GM23338 (cell line): ENCODE measurements at regions not wholly inside any gene's neighbourhood (a gene's known extent, or its start where the extent isn't known, plus 50 kb on each side); places are given as distances from the start of the nearest gene placed in this dataset.

Experiments used
- ATAC-seq: fragments of 200-7000 bp; cut with Tn5 transposase; 3 replicates; pipeline ENCODE4 v1.9.1; 2020
- DNase-seq: peaks from one replicate; pipeline ENCODE4 v3.0.0-alpha.2; 2015; ENCODE audit warnings: low spot score
- H2AFZ ChIP-seq: fragments of 200-600 bp; sonication (generic); 2 replicates; pipeline ENCODE4 v1.8.0; 2016; ENCODE audit warnings: antibody characterized with exemption, mild to moderate bottlenecking, moderate library complexity
- H3F3A ChIP-seq: fragments of 200-600 bp; sonication (generic); replicated peaks from 2 replicates; pipeline ENCODE4 v1.8.0; 2017; ENCODE audit warnings: antibody characterized with exemption, mixed run types, low read depth
- H3K27ac ChIP-seq: fragments of 200-600 bp; sonication (generic); 2 replicates; pipeline ENCODE4 v1.6.1; 2016; ENCODE audit warnings: low read depth
- H3K27me3 ChIP-seq: fragments of 200-600 bp; sonication (generic); 2 replicates; pipeline ENCODE4 v1.8.0; 2016; ENCODE audit warnings: mild to moderate bottlenecking, mixed run types, moderate library complexity; ENCODE audit not compliant: insufficient read depth
- H3K36me3 ChIP-seq: fragments of 200-600 bp; sonication (generic); 2 replicates; pipeline ENCODE4 v1.8.0; 2016; ENCODE audit warnings: mild to moderate bottlenecking; ENCODE audit not compliant: insufficient read depth
- H3K4me1 ChIP-seq: fragments of 200-600 bp; sonication (generic); 2 replicates; pipeline ENCODE4 v1.8.0; 2016; ENCODE audit warnings: mild to moderate bottlenecking, moderate library complexity; ENCODE audit not compliant: insufficient read depth
- H3K4me2 ChIP-seq: fragments of 200-600 bp; sonication (generic); 2 replicates; pipeline ENCODE4 v1.7.1; 2017; ENCODE audit warnings: mixed run types
- H3K4me3 ChIP-seq: fragments of 200-600 bp; sonication (generic); 2 replicates; pipeline ENCODE4 v1.6.1; 2016; ENCODE audit warnings: mixed run types
- H3K79me2 ChIP-seq: fragments of 200-600 bp; sonication (generic); replicated peaks from 2 replicates; pipeline ENCODE4 v1.8.0; 2017; ENCODE audit warnings: mild to moderate bottlenecking; ENCODE audit not compliant: insufficient read depth
- H3K9me2 ChIP-seq: fragments of 200-600 bp; sonication (generic); 2 replicates; pipeline ENCODE4 v1.8.0; 2017; ENCODE audit not compliant: insufficient read depth
- H4K20me1 ChIP-seq: fragments of 200-600 bp; sonication (generic); replicated peaks from 2 replicates; pipeline ENCODE4 v1.8.0; 2017; ENCODE audit warnings: mild to moderate bottlenecking; ENCODE audit not compliant: insufficient read depth
- H3K27ac Mint-ChIP-seq: 2 replicates; pipeline ENCODE4 v1.8.0; 2020; ENCODE audit warnings: inconsistent platforms, mild to moderate bottlenecking, moderate library complexity, mixed read lengths
- H3K27me3 Mint-ChIP-seq: 3 replicates; pipeline ENCODE4 v1.8.0; 2022; ENCODE audit warnings: low read depth, mild to moderate bottlenecking, moderate library complexity, mixed read lengths, inconsistent platforms; ENCODE audit not compliant: insufficient read depth, poor library complexity
- H3K36me3 Mint-ChIP-seq: 3 replicates; pipeline ENCODE4 v1.8.0; 2021; ENCODE audit warnings: low read depth, mild to moderate bottlenecking, inconsistent platforms, moderate library complexity, mixed read lengths
- H3K4me1 Mint-ChIP-seq: 3 replicates; pipeline ENCODE4 v1.8.0; 2020; ENCODE audit warnings: mild to moderate bottlenecking, inconsistent platforms, mixed read lengths
- H3K4me3 Mint-ChIP-seq: 3 replicates; pipeline ENCODE4 v1.8.0; 2021; ENCODE audit warnings: moderate library complexity, mild to moderate bottlenecking, inconsistent platforms, mixed read lengths
- H3K9me3 Mint-ChIP-seq: 3 replicates; pipeline ENCODE4 v1.8.0; 2020; ENCODE audit warnings: moderate library complexity, mild to moderate bottlenecking, inconsistent platforms, mixed read lengths
- EZH2 ChIP-seq: fragments of 200-600 bp; sonication (generic); IDR thresholded peaks from one replicate; pipeline ENCODE4 v1.8.0; 2017; ENCODE audit warnings: antibody characterized with exemption, mild to moderate bottlenecking, low read depth; ENCODE audit not compliant: unreplicated experiment
- EZH2phosphoT487 ChIP-seq: fragments of 200-600 bp; sonication (generic); IDR thresholded peaks from one replicate; pipeline ENCODE4 v1.8.1; 2018; ENCODE audit warnings: antibody characterized with exemption; ENCODE audit not compliant: unreplicated experiment
- POLR2AphosphoS5 ChIP-seq: IDR thresholded peaks from 2 replicates; pipeline ENCODE4 v1.6.1; 2016; ENCODE audit warnings: antibody characterized with exemption, low read depth
- ZNF114 ChIP-seq: fragments of 250-450 bp; sonication (Bioruptor Pico); IDR thresholded peaks from 2 replicates; pipeline ENCODE4 v1.5.0; 2020; ENCODE audit warnings: mild to moderate bottlenecking, moderate library complexity
- ZNF331 ChIP-seq: fragments of 250-450 bp; sonication (Bioruptor Pico); IDR thresholded peaks from 2 replicates; pipeline ENCODE4 v1.5.0; 2020; ENCODE audit warnings: low read depth, mild to moderate bottlenecking, moderate library complexity
- TF ChIP-seq, protein P1 (sequence below): fragments of 250-450 bp; sonication (Bioruptor Pico); IDR thresholded peaks from 2 replicates; pipeline ENCODE4 v1.5.0; 2020; ENCODE audit warnings: mild to moderate bottlenecking, moderate library complexity
- TF ChIP-seq, protein P2 (sequence below), 2 experiments: fragments of 200-600 bp in 1 of 2; sonication (generic) in 1 of 2; conservative IDR thresholded peaks; 2 replicates each; pipeline versions ENCODE4 v1.5.1 to v1.6.1; 2016 to 2017; ENCODE audit warnings: antibody characterized with exemption in 2 of 2, low read depth in 2 of 2, mild to moderate bottlenecking in 2 of 2, moderate library complexity in 1 of 2
- TF ChIP-seq, protein P3 (sequence below): IDR thresholded peaks from one replicate; pipeline ENCODE4 v1.6.1; 2018; ENCODE audit warnings: antibody characterized with exemption; ENCODE audit not compliant: unreplicated experiment
- TF ChIP-seq, protein P4 (sequence below): IDR thresholded peaks from 2 replicates; pipeline ENCODE4 v1.6.1; 2016; ENCODE audit warnings: antibody characterized with exemption

DNA sequence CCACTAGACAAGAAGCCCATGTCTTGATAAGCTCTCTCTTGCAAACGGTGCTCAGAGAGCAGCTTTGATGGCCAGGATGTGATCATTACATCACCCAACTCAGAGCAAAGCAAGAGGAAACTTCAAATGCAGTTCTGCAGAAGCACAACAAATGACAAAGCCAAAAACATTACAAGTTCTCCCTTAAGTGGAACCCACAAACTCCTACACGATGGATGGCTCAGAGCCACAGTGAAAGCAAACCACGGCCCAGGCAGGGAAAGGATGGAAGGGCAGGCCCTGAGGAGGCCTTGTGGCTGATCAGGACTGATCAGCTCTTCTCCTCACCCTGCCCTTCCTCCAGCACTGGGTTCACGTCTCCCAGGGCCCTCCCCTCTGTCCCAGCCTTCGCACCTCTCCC lies 326.4 kb downstream of the EIPR1 start (continued):
- TF ChIP-seq, protein P1, sequence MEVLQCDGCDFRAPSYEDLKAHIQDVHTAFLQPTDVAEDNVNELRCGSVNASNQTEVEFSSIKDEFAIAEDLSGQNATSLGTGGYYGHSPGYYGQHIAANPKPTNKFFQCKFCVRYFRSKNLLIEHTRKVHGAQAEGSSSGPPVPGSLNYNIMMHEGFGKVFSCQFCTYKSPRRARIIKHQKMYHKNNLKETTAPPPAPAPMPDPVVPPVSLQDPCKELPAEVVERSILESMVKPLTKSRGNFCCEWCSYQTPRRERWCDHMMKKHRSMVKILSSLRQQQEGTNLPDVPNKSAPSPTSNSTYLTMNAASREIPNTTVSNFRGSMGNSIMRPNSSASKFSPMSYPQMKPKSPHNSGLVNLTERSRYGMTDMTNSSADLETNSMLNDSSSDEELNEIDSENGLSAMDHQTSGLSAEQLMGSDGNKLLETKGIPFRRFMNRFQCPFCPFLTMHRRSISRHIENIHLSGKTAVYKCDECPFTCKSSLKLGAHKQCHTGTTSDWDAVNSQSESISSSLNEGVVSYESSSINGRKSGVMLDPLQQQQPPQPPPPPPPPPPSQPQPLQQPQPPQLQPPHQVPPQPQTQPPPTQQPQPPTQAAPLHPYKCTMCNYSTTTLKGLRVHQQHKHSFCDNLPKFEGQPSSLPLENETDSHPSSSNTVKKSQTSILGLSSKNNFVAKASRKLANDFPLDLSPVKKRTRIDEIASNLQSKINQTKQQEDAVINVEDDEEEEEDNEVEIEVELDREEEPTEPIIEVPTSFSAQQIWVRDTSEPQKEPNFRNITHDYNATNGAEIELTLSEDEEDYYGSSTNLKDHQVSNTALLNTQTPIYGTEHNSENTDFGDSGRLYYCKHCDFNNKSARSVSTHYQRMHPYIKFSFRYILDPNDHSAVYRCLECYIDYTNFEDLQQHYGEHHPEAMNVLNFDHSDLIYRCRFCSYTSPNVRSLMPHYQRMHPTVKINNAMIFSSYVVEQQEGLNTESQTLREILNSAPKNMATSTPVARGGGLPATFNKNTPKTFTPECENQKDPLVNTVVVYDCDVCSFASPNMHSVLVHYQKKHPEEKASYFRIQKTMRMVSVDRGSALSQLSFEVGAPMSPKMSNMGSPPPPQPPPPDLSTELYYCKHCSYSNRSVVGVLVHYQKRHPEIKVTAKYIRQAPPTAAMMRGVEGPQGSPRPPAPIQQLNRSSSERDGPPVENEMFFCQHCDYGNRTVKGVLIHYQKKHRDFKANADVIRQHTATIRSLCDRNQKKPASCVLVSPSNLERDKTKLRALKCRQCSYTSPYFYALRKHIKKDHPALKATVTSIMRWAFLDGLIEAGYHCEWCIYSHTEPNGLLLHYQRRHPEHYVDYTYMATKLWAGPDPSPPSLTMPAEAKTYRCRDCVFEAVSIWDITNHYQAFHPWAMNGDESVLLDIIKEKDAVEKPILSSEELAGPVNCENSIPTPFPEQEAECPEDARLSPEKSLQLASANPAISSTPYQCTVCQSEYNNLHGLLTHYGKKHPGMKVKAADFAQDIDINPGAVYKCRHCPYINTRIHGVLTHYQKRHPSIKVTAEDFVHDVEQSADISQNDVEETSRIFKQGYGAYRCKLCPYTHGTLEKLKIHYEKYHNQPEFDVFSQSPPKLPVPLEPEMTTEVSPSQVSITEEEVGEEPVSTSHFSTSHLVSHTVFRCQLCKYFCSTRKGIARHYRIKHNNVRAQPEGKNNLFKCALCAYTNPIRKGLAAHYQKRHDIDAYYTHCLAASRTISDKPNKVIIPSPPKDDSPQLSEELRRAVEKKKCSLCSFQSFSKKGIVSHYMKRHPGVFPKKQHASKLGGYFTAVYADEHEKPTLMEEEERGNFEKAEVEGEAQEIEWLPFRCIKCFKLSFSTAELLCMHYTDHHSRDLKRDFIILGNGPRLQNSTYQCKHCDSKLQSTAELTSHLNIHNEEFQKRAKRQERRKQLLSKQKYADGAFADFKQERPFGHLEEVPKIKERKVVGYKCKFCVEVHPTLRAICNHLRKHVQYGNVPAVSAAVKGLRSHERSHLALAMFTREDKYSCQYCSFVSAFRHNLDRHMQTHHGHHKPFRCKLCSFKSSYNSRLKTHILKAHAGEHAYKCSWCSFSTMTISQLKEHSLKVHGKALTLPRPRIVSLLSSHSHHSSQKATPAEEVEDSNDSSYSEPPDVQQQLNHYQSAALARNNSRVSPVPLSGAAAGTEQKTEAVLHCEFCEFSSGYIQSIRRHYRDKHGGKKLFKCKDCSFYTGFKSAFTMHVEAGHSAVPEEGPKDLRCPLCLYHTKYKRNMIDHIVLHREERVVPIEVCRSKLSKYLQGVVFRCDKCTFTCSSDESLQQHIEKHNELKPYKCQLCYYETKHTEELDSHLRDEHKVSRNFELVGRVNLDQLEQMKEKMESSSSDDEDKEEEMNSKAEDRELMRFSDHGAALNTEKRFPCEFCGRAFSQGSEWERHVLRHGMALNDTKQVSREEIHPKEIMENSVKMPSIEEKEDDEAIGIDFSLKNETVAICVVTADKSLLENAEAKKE (CRISPR knock-in tag), result no peak
- TF ChIP-seq ZNF331 (CRISPR knock-in tag), result no peak

DNA sequence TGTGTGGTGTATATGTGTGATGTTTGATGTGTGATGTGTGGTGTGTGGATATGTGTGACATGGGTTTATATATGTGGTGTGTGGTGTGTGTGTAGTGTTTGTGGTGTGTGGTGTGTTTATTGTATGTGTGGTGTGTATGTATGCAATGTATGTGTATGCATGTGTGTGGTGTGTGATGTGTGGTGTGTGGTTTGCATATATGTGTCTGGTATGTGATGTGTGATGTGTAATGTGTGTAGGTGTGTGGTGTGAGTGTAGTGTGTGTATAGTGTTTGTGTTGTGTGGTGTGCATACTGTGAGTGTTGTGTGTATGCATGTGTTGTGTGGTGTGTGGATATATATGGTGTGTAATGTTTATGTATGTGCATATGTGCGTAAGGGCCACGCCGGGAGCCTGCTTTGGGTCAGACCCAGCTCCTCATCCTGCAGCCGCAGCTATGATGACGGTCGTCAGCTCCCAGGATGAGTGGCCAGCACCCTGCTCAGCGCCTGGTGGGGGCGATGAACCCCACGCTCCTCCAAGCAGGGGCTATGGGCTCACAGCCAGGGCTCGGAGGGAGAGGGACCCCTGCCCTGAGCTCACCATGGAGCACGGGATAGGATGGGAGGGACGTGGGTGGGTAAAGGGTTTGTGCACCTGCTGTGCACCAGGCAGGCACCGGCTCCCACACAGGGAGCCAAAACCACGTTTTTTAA lies 331.3 kb downstream of the EIPR1 start:
- H3K4me1 Mint-ChIP-seq, result no peaks in the 10 kb centered on the region; the same call in 2 of the 3 replicates
- H3K9me2 ChIP-seq, result no peaks in the 10 kb centered on the region
- no peaks in the 10 kb centered on the region for H3K27me3 Mint-ChIP-seq
- no peaks in the 10 kb centered on the region; the same call in 2 of the 3 replicates for H3K9me3 Mint-ChIP-seq
- H3K4me3 ChIP-seq, result no peak overlapping the region
- no peak overlapping the region for H3K4me3 Mint-ChIP-seq
- H3K27ac ChIP-seq, result no peak overlapping the region
- DNase-seq, result no peak
- H3K27ac Mint-ChIP-seq, result no peak overlapping the region
- no peaks in the 10 kb centered on the region for H3K36me3 ChIP-seq
- H2AFZ ChIP-seq, result no peak overlapping the region
- H3F3A ChIP-seq, result 0 out of 2 replicates have a peak, but pooled peaks cover 3% of the 10 kb centered on the region
- no peak for ATAC-seq
- no peaks in the 10 kb centered on the region for H3K4me1 ChIP-seq
- H3K4me2 ChIP-seq, result no peak overlapping the region
- H3K79me2 ChIP-seq, result no peaks in the 10 kb centered on the region
- no peaks in the 10 kb centered on the region; the same call in 2 of the 3 replicates for H3K36me3 Mint-ChIP-seq
- no peaks in the 10 kb centered on the region for H3K27me3 ChIP-seq
- H4K20me1 ChIP-seq, result no peaks in the 10 kb centered on the region
- TF ChIP-seq ZNF114 (CRISPR knock-in tag) (no peak), POLR2AphosphoS5 (no peak), EZH2 (no peak), EZH2phosphoT487 (no peak)
- TF ChIP-seq, protein P2, sequence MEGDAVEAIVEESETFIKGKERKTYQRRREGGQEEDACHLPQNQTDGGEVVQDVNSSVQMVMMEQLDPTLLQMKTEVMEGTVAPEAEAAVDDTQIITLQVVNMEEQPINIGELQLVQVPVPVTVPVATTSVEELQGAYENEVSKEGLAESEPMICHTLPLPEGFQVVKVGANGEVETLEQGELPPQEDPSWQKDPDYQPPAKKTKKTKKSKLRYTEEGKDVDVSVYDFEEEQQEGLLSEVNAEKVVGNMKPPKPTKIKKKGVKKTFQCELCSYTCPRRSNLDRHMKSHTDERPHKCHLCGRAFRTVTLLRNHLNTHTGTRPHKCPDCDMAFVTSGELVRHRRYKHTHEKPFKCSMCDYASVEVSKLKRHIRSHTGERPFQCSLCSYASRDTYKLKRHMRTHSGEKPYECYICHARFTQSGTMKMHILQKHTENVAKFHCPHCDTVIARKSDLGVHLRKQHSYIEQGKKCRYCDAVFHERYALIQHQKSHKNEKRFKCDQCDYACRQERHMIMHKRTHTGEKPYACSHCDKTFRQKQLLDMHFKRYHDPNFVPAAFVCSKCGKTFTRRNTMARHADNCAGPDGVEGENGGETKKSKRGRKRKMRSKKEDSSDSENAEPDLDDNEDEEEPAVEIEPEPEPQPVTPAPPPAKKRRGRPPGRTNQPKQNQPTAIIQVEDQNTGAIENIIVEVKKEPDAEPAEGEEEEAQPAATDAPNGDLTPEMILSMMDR (conservative IDR thresholded peaks at IDR 0.05; ENCODE audit: low read depth in 2 of 2), result no peak
- TF ChIP-seq, protein P3, sequence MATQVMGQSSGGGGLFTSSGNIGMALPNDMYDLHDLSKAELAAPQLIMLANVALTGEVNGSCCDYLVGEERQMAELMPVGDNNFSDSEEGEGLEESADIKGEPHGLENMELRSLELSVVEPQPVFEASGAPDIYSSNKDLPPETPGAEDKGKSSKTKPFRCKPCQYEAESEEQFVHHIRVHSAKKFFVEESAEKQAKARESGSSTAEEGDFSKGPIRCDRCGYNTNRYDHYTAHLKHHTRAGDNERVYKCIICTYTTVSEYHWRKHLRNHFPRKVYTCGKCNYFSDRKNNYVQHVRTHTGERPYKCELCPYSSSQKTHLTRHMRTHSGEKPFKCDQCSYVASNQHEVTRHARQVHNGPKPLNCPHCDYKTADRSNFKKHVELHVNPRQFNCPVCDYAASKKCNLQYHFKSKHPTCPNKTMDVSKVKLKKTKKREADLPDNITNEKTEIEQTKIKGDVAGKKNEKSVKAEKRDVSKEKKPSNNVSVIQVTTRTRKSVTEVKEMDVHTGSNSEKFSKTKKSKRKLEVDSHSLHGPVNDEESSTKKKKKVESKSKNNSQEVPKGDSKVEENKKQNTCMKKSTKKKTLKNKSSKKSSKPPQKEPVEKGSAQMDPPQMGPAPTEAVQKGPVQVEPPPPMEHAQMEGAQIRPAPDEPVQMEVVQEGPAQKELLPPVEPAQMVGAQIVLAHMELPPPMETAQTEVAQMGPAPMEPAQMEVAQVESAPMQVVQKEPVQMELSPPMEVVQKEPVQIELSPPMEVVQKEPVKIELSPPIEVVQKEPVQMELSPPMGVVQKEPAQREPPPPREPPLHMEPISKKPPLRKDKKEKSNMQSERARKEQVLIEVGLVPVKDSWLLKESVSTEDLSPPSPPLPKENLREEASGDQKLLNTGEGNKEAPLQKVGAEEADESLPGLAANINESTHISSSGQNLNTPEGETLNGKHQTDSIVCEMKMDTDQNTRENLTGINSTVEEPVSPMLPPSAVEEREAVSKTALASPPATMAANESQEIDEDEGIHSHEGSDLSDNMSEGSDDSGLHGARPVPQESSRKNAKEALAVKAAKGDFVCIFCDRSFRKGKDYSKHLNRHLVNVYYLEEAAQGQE, result no peak
- TF ChIP-seq, protein P4, sequence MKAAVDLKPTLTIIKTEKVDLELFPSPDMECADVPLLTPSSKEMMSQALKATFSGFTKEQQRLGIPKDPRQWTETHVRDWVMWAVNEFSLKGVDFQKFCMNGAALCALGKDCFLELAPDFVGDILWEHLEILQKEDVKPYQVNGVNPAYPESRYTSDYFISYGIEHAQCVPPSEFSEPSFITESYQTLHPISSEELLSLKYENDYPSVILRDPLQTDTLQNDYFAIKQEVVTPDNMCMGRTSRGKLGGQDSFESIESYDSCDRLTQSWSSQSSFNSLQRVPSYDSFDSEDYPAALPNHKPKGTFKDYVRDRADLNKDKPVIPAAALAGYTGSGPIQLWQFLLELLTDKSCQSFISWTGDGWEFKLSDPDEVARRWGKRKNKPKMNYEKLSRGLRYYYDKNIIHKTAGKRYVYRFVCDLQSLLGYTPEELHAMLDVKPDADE, result no peak
